GM12878 (cell line): ENCODE measurements at regions not wholly inside any gene's neighbourhood (a gene's known extent, or its start where the extent isn't known, plus 50 kb on each side); places are given as distances from the start of the nearest gene placed in this dataset.

ENCODE experiments used
- ATAC-seq: fragments of 200-7000 bp; cut with Tn5 transposase; 3 replicates; pipeline ENCODE4 v1.9.1; 2020; ENCODE audit warnings: mild to moderate bottlenecking, moderate library complexity
- BruUV-seq: library from RNA; stranded (reverse); fragments of 400-500 nt; replicated peaks from 2 replicates; lab custom pipeline; 2021; lab: Mats Ljungman, UMichigan
- CTCF ChIA-PET: fragments of 300-600 bp; sonication (Branson Sonifier 250); formaldehyde crosslinking; extraction: SDS; loops from one replicate; lab custom pipeline; 2021; ENCODE audit warnings: inconsistent platforms; lab: Yijun Ruan, JAX
- POLR2A ChIA-PET: fragments of 350-600 bp; formaldehyde crosslinking; extraction: SDS; loops from one replicate; lab custom pipeline; 2021; ENCODE audit warnings: inconsistent platforms; lab: Charles Lee
- RAD21 ChIA-PET: fragments of 300-600 bp; sonication (Branson Sonifier 250); formaldehyde crosslinking; loops from one replicate; lab custom pipeline; 2023; ENCODE audit warnings: antibody characterized with exemption; ENCODE audit not compliant: unreplicated experiment; lab: Charles Lee
- SMC1A ChIA-PET: fragments of 300-600 bp; sonication (Branson Sonifier 250); formaldehyde crosslinking; loops from one replicate; lab custom pipeline; 2023; ENCODE audit not compliant: unreplicated experiment, uncharacterized antibody; lab: Charles Lee
- DNase-seq: peaks from one replicate; pipeline ENCODE4 v3.0.0-alpha.2; 2011; ENCODE audit warnings: low read depth, low spot score
- FAIRE-seq: peaks from 3 replicates; lab custom pipeline; 2011; peaks lifted over from hg19 to GRCh38; lab: Jason Lieb, UNC
- H2AFZ ChIP-seq: 2 replicates; pipeline ENCODE4 v1.6.0; 2011; ENCODE audit warnings: low read depth, low read length, control low read depth; ENCODE audit not compliant: control insufficient read depth
- H3K27ac ChIP-seq: 2 replicates; pipeline ENCODE4 v1.5.1; 2011; ENCODE audit warnings: control low read depth; ENCODE audit not compliant: control insufficient read depth, insufficient read depth
- H3K27me3 ChIP-seq, 2 experiments: replicated peaks in 1 of 2; 2 replicates each; pipeline versions ENCODE4 v1.6.0 to v1.6.1; 2011; ENCODE audit warnings: low read length in 1 of 2; ENCODE audit not compliant: control insufficient read depth in 2 of 2, insufficient read depth in 2 of 2
- H3K36me3 ChIP-seq, 2 experiments: 2 replicates each; pipeline ENCODE4 v1.5.1; 2011; ENCODE audit warnings: low read length in 1 of 2; ENCODE audit not compliant: control insufficient read depth in 2 of 2, insufficient read depth in 2 of 2
- H3K4me1 ChIP-seq: 2 replicates; pipeline ENCODE4 v1.6.1; 2011; ENCODE audit warnings: mild to moderate bottlenecking, low read length, moderate library complexity, mixed read lengths; ENCODE audit not compliant: control insufficient read depth, insufficient read depth
- H3K4me2 ChIP-seq: 2 replicates; pipeline ENCODE4 v1.6.0; 2011; ENCODE audit warnings: control low read depth; ENCODE audit not compliant: control insufficient read depth, insufficient read depth
- H3K4me3 ChIP-seq: fragments of 200-600 bp; sonication (generic); 2 replicates; pipeline ENCODE4 v1.5.1; 2016
- H3K79me2 ChIP-seq: 2 replicates; pipeline ENCODE4 v1.6.0; 2011; ENCODE audit warnings: low read length; ENCODE audit not compliant: control insufficient read depth, insufficient read depth
- H3K9ac ChIP-seq: 2 replicates; pipeline ENCODE4 v1.8.0; 2011; ENCODE audit warnings: low read length, control low read depth, mixed read lengths; ENCODE audit not compliant: control insufficient read depth, insufficient read depth
- H3K9me3 ChIP-seq: replicated peaks from 3 replicates; pipeline ENCODE4 v1.5.1; 2011; ENCODE audit warnings: mild to moderate bottlenecking, low read length; ENCODE audit not compliant: control insufficient read depth, insufficient read depth
- H4K20me1 ChIP-seq: 2 replicates; pipeline ENCODE4 v1.6.0; 2011; ENCODE audit not compliant: control insufficient read depth, insufficient read depth
- BCLAF1 ChIP-seq: fragments of 450-650 bp; IDR thresholded peaks from 2 replicates; pipeline ENCODE4 v1.6.1; 2017; ENCODE audit warnings: antibody characterized with exemption, mild to moderate bottlenecking, moderate library complexity
- BHLHE40 ChIP-seq, 2 experiments: fragments of 450-650 bp in 1 of 2; IDR thresholded peaks; 2 replicates each; pipeline ENCODE4 v1.6.1; 2011 to 2017; ENCODE audit warnings: low read depth in 2 of 2, borderline replicate concordance in 1 of 2, improper control_type of control experiment in 1 of 2, low read length in 1 of 2, mild to moderate bottlenecking in 1 of 2
- CBFB ChIP-seq: IDR thresholded peaks from 2 replicates; pipeline ENCODE4 v1.6.1; 2016; ENCODE audit warnings: antibody characterized with exemption, low read depth
- CHD4 ChIP-seq: fragments of 200-600 bp; sonication (generic); IDR thresholded peaks from 2 replicates; pipeline ENCODE4 v1.6.1; 2016; ENCODE audit warnings: mild to moderate bottlenecking
- CREM ChIP-seq: IDR thresholded peaks from 2 replicates; pipeline ENCODE4 v1.6.1; 2014; ENCODE audit warnings: antibody characterized with exemption, low read depth
- FOS ChIP-seq: IDR thresholded peaks from 3 replicates; pipeline ENCODE4 v1.6.1; 2011; ENCODE audit warnings: borderline replicate concordance; ENCODE audit not compliant: insufficient read length; ENCODE audit errors: extremely low read depth
- JUNB ChIP-seq: IDR thresholded peaks from 2 replicates; pipeline ENCODE4 v1.6.1; 2016; ENCODE audit warnings: antibody characterized with exemption, mild to moderate bottlenecking
- MAX ChIP-seq: IDR thresholded peaks from 2 replicates; pipeline ENCODE4 v1.6.1; 2012; ENCODE audit warnings: low read depth, low read length, improper control_type of control experiment
- PBX3 ChIP-seq: IDR thresholded peaks from 2 replicates; pipeline ENCODE4 v1.6.1; 2011; ENCODE audit warnings: mild to moderate bottlenecking, low read depth, low read length, moderate library complexity; ENCODE audit not compliant: insufficient replicate concordance
- SREBF2 ChIP-seq: IDR thresholded peaks from 2 replicates; pipeline ENCODE4 v1.6.1; 2012; ENCODE audit warnings: mild to moderate bottlenecking, low read length
- ZNF217 ChIP-seq: fragments of 450-650 bp; IDR thresholded peaks from 2 replicates; pipeline ENCODE4 v1.6.1; 2017; ENCODE audit warnings: antibody characterized with exemption, mild to moderate bottlenecking
- ZNF384 ChIP-seq: IDR thresholded peaks from 2 replicates; pipeline ENCODE4 v1.6.1; 2012; ENCODE audit warnings: low read depth, mild to moderate bottlenecking, low read length, improper control_type of control experiment, borderline replicate concordance
- WGBS: methylation state at CpG from one replicate; pipeline ENCODE4 v1.1.6; 2016; ENCODE audit warnings: low lambda C conversion rate; ENCODE audit not compliant: insufficient replicate concordance, insufficient coverage; ENCODE audit errors: missing lambda C conversion rate; 5-methylcytosine and 5-hydroxymethylcytosine counted together
- in situ Hi-C: fragments of 300-500 bp; cut with MboI; formaldehyde crosslinking; loops from 9 replicates; pipeline ENCODE4 v1.14.3; 2018; ENCODE audit warnings: mixed read lengths
- intact Hi-C: fragments of 100-400 bp; cut with micrococcal nuclease; formaldehyde crosslinking; loops from one replicate; pipeline ENCODE4 v1.14.2; 2022; ENCODE audit not compliant: unreplicated experiment

GRCh38 chr18:43547456-43547855 lies 270.2 kb upstream of the SYT4 start:
- H3K27me3 ChIP-seq: no peaks in the 10 kb centered on the region
- H3K9me3 ChIP-seq: no peaks in the 10 kb centered on the region
- 0% methylated on average over 1 of the region's 1 CpG for WGBS
- RAD21 ChIA-PET: interaction anchor here (0.5 kb wide), 1 partner anchor 1324 kb away, joined by 3 read pairs; no protein-coding TSS in a partner anchor
- H3K79me2 ChIP-seq: no peaks in the 10 kb centered on the region
- FAIRE-seq (no peak), DNase-seq (no peak), ATAC-seq (no peak)
- no peaks in the 10 kb centered on the region for H3K36me3 ChIP-seq
- H4K20me1 ChIP-seq: no peaks in the 10 kb centered on the region
- in situ Hi-C loops: no loop called here
- intact Hi-C loops: no loop called here
- no TSS peak for BruUV-seq
- SMC1A ChIA-PET: interaction anchor here (1.4 kb wide), 1 partner anchor 39 kb away, joined by 3 read pairs; no protein-coding TSS in a partner anchor
- TF ChIP-seq BHLHE40 (IDR thresholded peaks at IDR 0.05; ENCODE audit: borderline replicate concordance in 1 of 2, low read depth in 2 of 2, low read length in 1 of 2) (no peak), CREM (no peak), ZNF217 (no peak), CBFB (no peak), MAX (no peak), SREBF2 (no peak), PBX3 (no peak), CHD4 (no peak), BCLAF1 (no peak), JUNB (no peak), FOS (no peak), ZNF384 (no peak)
- H2AFZ ChIP-seq: no peak overlapping the region
- no peaks in the 10 kb centered on the region for H3K4me1 ChIP-seq
- CTCF ChIA-PET: no interaction called here
- POLR2A ChIA-PET: no interaction called here
- H3K4me3 ChIP-seq: no peak overlapping the region
- no peak overlapping the region for H3K27ac ChIP-seq
- H3K4me2 ChIP-seq: no peak overlapping the region
- H3K9ac ChIP-seq: no peak overlapping the region
